ENCODE measurements at regions not wholly inside any gene's neighbourhood (a gene's known extent, or its start where the extent isn't known, plus 50 kb on each side); places are given as distances from the start of the nearest gene placed in this dataset.

DNA sequence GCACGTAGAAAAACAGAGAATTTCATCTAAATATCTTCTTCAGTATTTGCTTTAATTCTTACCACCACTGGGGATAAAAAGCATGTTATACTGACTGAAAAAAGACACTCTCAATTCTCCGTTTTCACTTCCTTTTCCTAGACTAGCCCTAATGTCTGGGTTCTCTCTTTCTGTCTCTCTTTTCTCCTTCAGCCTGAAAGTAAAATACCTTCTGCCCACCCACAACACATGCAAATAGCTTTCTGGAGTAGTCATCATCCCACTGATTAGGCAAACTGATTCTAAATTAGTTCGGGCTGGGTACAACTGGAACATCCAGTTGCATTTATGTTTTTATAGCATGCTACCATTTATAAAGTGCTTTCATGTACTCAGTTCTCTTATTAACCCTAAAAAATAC is 142.4 kb upstream of the ANKRD50 start:
- TF ChIP-seq POLR2A (IDR thresholded peaks at IDR 0.05): no peak
- TF ChIP-seq, protein P1, sequence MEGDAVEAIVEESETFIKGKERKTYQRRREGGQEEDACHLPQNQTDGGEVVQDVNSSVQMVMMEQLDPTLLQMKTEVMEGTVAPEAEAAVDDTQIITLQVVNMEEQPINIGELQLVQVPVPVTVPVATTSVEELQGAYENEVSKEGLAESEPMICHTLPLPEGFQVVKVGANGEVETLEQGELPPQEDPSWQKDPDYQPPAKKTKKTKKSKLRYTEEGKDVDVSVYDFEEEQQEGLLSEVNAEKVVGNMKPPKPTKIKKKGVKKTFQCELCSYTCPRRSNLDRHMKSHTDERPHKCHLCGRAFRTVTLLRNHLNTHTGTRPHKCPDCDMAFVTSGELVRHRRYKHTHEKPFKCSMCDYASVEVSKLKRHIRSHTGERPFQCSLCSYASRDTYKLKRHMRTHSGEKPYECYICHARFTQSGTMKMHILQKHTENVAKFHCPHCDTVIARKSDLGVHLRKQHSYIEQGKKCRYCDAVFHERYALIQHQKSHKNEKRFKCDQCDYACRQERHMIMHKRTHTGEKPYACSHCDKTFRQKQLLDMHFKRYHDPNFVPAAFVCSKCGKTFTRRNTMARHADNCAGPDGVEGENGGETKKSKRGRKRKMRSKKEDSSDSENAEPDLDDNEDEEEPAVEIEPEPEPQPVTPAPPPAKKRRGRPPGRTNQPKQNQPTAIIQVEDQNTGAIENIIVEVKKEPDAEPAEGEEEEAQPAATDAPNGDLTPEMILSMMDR (IDR thresholded peaks at IDR 0.05): no peak
